ENCODE measurements at regions not wholly inside any gene's neighbourhood (a gene's known extent, or its start where the extent isn't known, plus 50 kb on each side); places are given as distances from the start of the nearest gene placed in this dataset.

DNA sequence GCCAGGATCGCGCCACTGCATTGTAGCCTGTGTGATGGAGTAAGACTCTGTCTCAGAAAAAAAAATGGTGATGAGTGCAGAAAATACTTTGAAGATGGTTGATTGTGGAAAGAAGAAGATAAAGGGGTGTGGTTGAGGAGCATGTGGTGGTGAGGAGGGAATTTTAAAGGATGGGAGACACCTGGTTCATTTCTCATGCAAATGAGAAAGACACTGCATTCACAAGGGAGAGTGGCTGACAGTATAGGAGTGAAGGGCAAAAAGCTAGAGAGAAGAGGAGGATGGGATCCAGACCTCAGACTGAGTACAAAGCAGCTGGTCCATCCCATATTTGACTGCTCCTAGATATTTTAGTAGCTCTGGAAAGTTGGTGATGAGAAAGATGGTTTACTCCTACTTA, 206.0 kb downstream of the SNAPC1 start:
- H2AK5ac ChIP-seq (ENCODE audit: low read length, severe bottlenecking): no peak overlapping the region
- H3K4me2 ChIP-seq (ENCODE audit: low read length, poor library complexity, severe bottlenecking): no peak overlapping the region
- H3K27me3 ChIP-seq (ENCODE audit: control insufficient read depth in 1 of 2, insufficient read depth in 1 of 2, low read length in 2 of 2): no peaks in the 10 kb centered on the region
- H3K9ac ChIP-seq (ENCODE audit: low read length): no peak overlapping the region
- peaks cover 4% of the 10 kb centered on the region for H3K79me1 ChIP-seq (replicated peaks; ENCODE audit: low read length, poor library complexity, severe bottlenecking)
- DNase-seq: no peak
- no peak overlapping the region for H3K4ac ChIP-seq (ENCODE audit: low read depth in 1 of 2, low read length in 2 of 2)
- H2AFZ ChIP-seq (ENCODE audit: low read depth, low read length): no peak overlapping the region
- H3K18ac ChIP-seq (ENCODE audit: low read depth in 1 of 2, low read length in 2 of 2): no peak overlapping the region
- no peak overlapping the region for H2BK5ac ChIP-seq (ENCODE audit: low read depth, low read length, poor library complexity, severe bottlenecking)
- no peak overlapping the region for H3K27ac ChIP-seq (ENCODE audit: low read length, poor library complexity, severe bottlenecking)
- H3K23ac ChIP-seq (ENCODE audit: low read length in 2 of 2): no peak overlapping the region
- H2BK120ac ChIP-seq (ENCODE audit: low read depth, low read length): no peak overlapping the region
- 100% methylated on average over 2 of the region's 2 CpGs for WGBS
- no peaks in the 10 kb centered on the region for H3K4me1 ChIP-seq (ENCODE audit: control insufficient read depth, insufficient read depth, low read depth, low read length)
- H4K8ac ChIP-seq (ENCODE audit: low read length): no peak overlapping the region
- no peaks in the 10 kb centered on the region for H3K36me3 ChIP-seq (ENCODE audit: control insufficient read depth in 1 of 2, insufficient read depth in 2 of 2, low read depth in 1 of 2, low read length in 2 of 2)
- H3K14ac ChIP-seq (ENCODE audit: low read length in 2 of 2): no peak overlapping the region
- H3K4me3 ChIP-seq (ENCODE audit: insufficient read depth in 1 of 2, low read depth in 1 of 2, low read length in 2 of 2): no peak overlapping the region
- H2BK15ac ChIP-seq (ENCODE audit: low read depth, poor library complexity, severe bottlenecking): no peak overlapping the region
- H3K9me3 ChIP-seq (ENCODE audit: control insufficient read depth, low read length): peaks cover 3% of the 10 kb centered on the region
- no peak overlapping the region for H2BK12ac ChIP-seq (ENCODE audit: low read length in 2 of 2)
- H4K91ac ChIP-seq (ENCODE audit: low read length): no peak overlapping the region

DNA sequence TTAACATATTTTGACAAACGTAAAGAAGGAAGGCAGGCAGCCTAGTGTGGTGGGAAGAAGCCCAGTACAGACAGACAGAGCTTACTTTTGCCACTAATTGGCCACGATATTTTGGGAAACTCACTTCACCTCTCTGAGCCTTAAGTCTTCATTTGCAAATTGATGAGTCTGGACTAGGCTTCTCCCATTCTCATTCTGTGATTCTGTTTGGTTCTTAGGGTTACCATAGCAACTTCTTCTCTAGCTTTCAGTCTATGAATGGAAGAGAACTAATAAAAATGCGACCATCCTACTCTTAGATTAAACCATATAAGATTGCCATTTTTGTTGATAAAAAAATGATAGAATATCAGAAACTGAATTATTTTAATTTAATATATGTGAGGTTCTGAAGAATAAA, 210.5 kb downstream of the SNAPC1 start:
- Histone ChIP-seq H2AK5ac (ENCODE audit: low read length, severe bottlenecking) (no peak overlapping the region), H3K4me3 (ENCODE audit: insufficient read depth in 1 of 2, low read depth in 1 of 2, low read length in 2 of 2) (no peak overlapping the region), H3K14ac (ENCODE audit: low read length in 2 of 2) (no peak overlapping the region), H3K36me3 (ENCODE audit: control insufficient read depth in 1 of 2, insufficient read depth in 2 of 2, low read depth in 1 of 2, low read length in 2 of 2) (no peaks in the 10 kb centered on the region), H4K8ac (ENCODE audit: low read length) (no peak overlapping the region), H3K27me3 (ENCODE audit: control insufficient read depth in 1 of 2, insufficient read depth in 1 of 2, low read length in 2 of 2) (no peaks in the 10 kb centered on the region), H3K9me3 (ENCODE audit: control insufficient read depth, low read length) (peaks cover 6% of the 10 kb centered on the region), H3K9ac (ENCODE audit: low read length) (no peak overlapping the region), H3K18ac (ENCODE audit: low read depth in 1 of 2, low read length in 2 of 2) (no peak overlapping the region), H3K23ac (ENCODE audit: low read length in 2 of 2) (no peak overlapping the region), H4K91ac (ENCODE audit: low read length) (no peak overlapping the region), H2BK12ac (ENCODE audit: low read length in 2 of 2) (no peak overlapping the region), H2BK5ac (ENCODE audit: low read depth, low read length, poor library complexity, severe bottlenecking) (no peak overlapping the region), H3K4me2 (ENCODE audit: low read length, poor library complexity, severe bottlenecking) (no peak overlapping the region), H2AFZ (ENCODE audit: low read depth, low read length) (no peak overlapping the region), H3K4me1 (ENCODE audit: control insufficient read depth, insufficient read depth, low read depth, low read length) (peaks cover 6% of the 10 kb centered on the region), H2BK120ac (ENCODE audit: low read depth, low read length) (no peak overlapping the region), H2BK15ac (ENCODE audit: low read depth, poor library complexity, severe bottlenecking) (no peak overlapping the region), H3K79me1 (replicated peaks; ENCODE audit: low read length, poor library complexity, severe bottlenecking) (no peaks in the 10 kb centered on the region), H3K27ac (ENCODE audit: low read length, poor library complexity, severe bottlenecking) (no peak overlapping the region), H3K4ac (ENCODE audit: low read depth in 1 of 2, low read length in 2 of 2) (no peak overlapping the region)
- WGBS: 80% methylated on average over 1 of the region's 3 CpGs
- peak; percentile 6 for DNase-seq

DNA sequence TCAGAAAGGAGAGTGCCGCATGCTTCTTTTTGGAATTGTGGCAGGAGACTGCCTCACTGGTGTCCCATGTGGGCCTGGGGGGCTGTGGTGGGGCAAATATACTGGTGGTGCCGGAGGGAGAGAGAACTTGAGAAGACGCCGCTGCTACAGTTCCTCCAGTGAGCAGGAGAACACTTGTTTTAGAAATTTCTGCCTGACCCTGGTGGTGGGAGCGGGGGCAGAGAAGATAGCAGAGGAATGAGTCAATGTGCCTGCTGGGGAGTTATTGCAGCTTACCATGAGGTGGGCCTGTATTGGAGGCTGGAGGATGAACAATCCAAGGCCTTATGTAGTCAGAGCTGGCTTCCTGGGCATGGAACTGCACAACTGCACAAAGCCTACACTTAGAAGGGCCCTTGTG, 211.8 kb downstream of the SNAPC1 start:
- Histone ChIP-seq H4K91ac (ENCODE audit: low read length) (no peak overlapping the region), H2BK15ac (ENCODE audit: low read depth, poor library complexity, severe bottlenecking) (peak overlapping the region; percentile 17), H3K4ac (ENCODE audit: low read depth in 1 of 2, low read length in 2 of 2) (no peak overlapping the region), H3K4me2 (ENCODE audit: low read length, poor library complexity, severe bottlenecking) (peak overlapping the region; percentile 35), H3K4me3 (ENCODE audit: insufficient read depth in 1 of 2, low read depth in 1 of 2, low read length in 2 of 2) (no peak overlapping the region), H2BK120ac (ENCODE audit: low read depth, low read length) (no peak overlapping the region), H2AFZ (ENCODE audit: low read depth, low read length) (no peak overlapping the region), H3K36me3 (ENCODE audit: control insufficient read depth in 1 of 2, insufficient read depth in 2 of 2, low read depth in 1 of 2, low read length in 2 of 2) (no peaks in the 10 kb centered on the region), H2BK12ac (ENCODE audit: low read length in 2 of 2) (no peak overlapping the region), H3K18ac (ENCODE audit: low read depth in 1 of 2, low read length in 2 of 2) (peak overlapping the region in 1 of 2 experiments; percentile 14), H3K79me1 (replicated peaks; ENCODE audit: low read length, poor library complexity, severe bottlenecking) (no peaks in the 10 kb centered on the region), H3K9ac (ENCODE audit: low read length) (no peak overlapping the region), H3K14ac (ENCODE audit: low read length in 2 of 2) (no peak overlapping the region), H2BK5ac (ENCODE audit: low read depth, low read length, poor library complexity, severe bottlenecking) (no peak overlapping the region), H3K27ac (ENCODE audit: low read length, poor library complexity, severe bottlenecking) (peak overlapping the region; percentile 79), H3K4me1 (ENCODE audit: control insufficient read depth, insufficient read depth, low read depth, low read length) (peaks cover 6% of the 10 kb centered on the region), H2AK5ac (ENCODE audit: low read length, severe bottlenecking) (peak overlapping the region; percentile 80), H3K9me3 (ENCODE audit: control insufficient read depth, low read length) (peaks cover 6% of the 10 kb centered on the region), H4K8ac (ENCODE audit: low read length) (no peak overlapping the region), H3K23ac (ENCODE audit: low read length in 2 of 2) (no peak overlapping the region), H3K27me3 (ENCODE audit: control insufficient read depth in 1 of 2, insufficient read depth in 1 of 2, low read length in 2 of 2) (no peaks in the 10 kb centered on the region)
- 80% methylated on average over 5 of the region's 5 CpGs for WGBS
- DNase-seq: peak; percentile 23

DNA sequence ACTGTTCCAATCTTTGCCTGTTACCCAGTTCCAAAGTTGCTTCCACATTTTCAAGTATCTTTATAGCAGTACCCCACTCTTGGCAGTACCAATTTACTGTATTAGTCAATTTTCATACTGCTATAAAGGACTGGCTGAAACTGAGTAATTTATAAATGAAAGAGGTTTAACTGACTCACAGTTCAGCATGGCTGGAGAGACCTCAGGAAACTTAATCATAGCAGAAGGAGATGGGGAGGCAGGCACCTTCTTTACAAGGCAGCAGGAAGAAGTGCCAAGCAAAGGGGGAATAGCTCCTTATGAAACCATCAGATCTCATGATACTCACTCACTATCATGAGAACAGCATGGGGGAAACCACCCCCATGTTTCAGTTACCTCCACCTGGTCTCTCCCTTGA, 215.0 kb downstream of the SNAPC1 start:
- H3K4me2 ChIP-seq (ENCODE audit: low read length, poor library complexity, severe bottlenecking): no peak overlapping the region
- no peak overlapping the region for H3K9ac ChIP-seq (ENCODE audit: low read length)
- no peak overlapping the region for H2BK12ac ChIP-seq (ENCODE audit: low read length in 2 of 2)
- H3K23ac ChIP-seq (ENCODE audit: low read length in 2 of 2): no peak overlapping the region
- H2AK5ac ChIP-seq (ENCODE audit: low read length, severe bottlenecking): no peak overlapping the region
- no peak overlapping the region for H3K4ac ChIP-seq (ENCODE audit: low read depth in 1 of 2, low read length in 2 of 2)
- H3K4me3 ChIP-seq (ENCODE audit: insufficient read depth in 1 of 2, low read depth in 1 of 2, low read length in 2 of 2): no peak overlapping the region
- peaks cover 3% of the 10 kb centered on the region for H3K9me3 ChIP-seq (ENCODE audit: control insufficient read depth, low read length)
- no peaks in the 10 kb centered on the region for H3K36me3 ChIP-seq (ENCODE audit: control insufficient read depth in 1 of 2, insufficient read depth in 2 of 2, low read depth in 1 of 2, low read length in 2 of 2)
- no peak overlapping the region for H3K18ac ChIP-seq (ENCODE audit: low read depth in 1 of 2, low read length in 2 of 2)
- H2BK15ac ChIP-seq (ENCODE audit: low read depth, poor library complexity, severe bottlenecking): no peak overlapping the region
- DNase-seq: no peak
- no peak overlapping the region for H3K27ac ChIP-seq (ENCODE audit: low read length, poor library complexity, severe bottlenecking)
- H4K8ac ChIP-seq (ENCODE audit: low read length): no peak overlapping the region
- no peak overlapping the region for H4K91ac ChIP-seq (ENCODE audit: low read length)
- no peak overlapping the region for H2BK5ac ChIP-seq (ENCODE audit: low read depth, low read length, poor library complexity, severe bottlenecking)
- peaks cover 6% of the 10 kb centered on the region for H3K4me1 ChIP-seq (ENCODE audit: control insufficient read depth, insufficient read depth, low read depth, low read length)
- H3K14ac ChIP-seq (ENCODE audit: low read length in 2 of 2): no peak overlapping the region
- H3K27me3 ChIP-seq (ENCODE audit: control insufficient read depth in 1 of 2, insufficient read depth in 1 of 2, low read length in 2 of 2): no peaks in the 10 kb centered on the region
- H2AFZ ChIP-seq (ENCODE audit: low read depth, low read length): no peak overlapping the region
- H3K79me1 ChIP-seq (replicated peaks; ENCODE audit: low read length, poor library complexity, severe bottlenecking): peaks cover 1% of the 10 kb centered on the region
- H2BK120ac ChIP-seq (ENCODE audit: low read depth, low read length): no peak overlapping the region

Data from mesenchymal stem cell (in vitro differentiated cells and primary cell).